ENCODE measurements at regions not wholly inside any gene's neighbourhood (a gene's known extent, or its start where the extent isn't known, plus 50 kb on each side); places are given as distances from the start of the nearest gene placed in this dataset.
"Not testable (repeated sequence)": the region's sequence is repeated elsewhere in the genome, so short reads cannot be mapped to it uniquely, and the experiment has no call there.

DNA sequence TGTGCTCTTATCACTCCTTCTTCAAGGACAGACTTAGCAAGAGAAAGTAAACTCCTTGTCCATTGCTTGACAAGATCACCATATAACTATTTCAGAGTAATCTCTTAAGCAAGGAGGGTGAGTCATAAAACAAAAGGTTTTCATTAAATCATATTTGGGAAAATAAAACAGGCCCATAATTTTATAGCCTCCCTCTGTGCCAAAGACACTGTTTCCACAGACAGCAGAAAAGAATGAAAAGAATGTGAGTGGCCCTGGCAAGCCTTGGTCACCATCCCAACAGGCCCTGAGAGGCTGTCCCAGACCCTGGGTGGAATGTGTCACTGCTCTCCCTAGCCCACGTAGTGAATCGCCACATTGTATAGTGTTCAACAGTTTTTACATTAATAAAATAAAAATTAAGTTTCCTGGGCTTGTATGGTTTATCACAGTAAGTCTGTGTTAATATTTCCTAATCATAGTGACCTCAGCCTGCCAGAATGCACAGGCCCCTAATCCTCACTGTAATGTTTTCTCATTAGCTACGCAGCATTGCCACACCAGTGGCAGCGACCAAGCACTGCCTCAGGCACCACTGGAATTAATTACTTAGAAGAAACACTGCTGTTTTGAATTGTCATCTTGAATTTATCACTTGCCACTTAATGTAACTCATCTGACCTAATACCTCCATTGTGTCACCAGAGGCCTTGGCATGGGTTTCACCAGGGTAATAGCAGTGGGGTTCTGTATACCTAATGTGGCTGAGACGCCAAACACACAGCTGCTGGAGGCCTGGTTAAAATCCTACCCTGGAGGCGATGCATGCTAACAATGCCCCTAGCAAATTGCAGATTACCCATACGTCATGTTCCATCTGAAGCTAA, 401.9 kb downstream of the LNPK start:
- DNase-seq (ENCODE audit: low spot score) = no peak
- TF ChIP-seq, protein P1, sequence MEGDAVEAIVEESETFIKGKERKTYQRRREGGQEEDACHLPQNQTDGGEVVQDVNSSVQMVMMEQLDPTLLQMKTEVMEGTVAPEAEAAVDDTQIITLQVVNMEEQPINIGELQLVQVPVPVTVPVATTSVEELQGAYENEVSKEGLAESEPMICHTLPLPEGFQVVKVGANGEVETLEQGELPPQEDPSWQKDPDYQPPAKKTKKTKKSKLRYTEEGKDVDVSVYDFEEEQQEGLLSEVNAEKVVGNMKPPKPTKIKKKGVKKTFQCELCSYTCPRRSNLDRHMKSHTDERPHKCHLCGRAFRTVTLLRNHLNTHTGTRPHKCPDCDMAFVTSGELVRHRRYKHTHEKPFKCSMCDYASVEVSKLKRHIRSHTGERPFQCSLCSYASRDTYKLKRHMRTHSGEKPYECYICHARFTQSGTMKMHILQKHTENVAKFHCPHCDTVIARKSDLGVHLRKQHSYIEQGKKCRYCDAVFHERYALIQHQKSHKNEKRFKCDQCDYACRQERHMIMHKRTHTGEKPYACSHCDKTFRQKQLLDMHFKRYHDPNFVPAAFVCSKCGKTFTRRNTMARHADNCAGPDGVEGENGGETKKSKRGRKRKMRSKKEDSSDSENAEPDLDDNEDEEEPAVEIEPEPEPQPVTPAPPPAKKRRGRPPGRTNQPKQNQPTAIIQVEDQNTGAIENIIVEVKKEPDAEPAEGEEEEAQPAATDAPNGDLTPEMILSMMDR (IDR thresholded peaks at IDR 0.05; ENCODE audit: extremely low read depth, missing control alignments) = no peak

DNA sequence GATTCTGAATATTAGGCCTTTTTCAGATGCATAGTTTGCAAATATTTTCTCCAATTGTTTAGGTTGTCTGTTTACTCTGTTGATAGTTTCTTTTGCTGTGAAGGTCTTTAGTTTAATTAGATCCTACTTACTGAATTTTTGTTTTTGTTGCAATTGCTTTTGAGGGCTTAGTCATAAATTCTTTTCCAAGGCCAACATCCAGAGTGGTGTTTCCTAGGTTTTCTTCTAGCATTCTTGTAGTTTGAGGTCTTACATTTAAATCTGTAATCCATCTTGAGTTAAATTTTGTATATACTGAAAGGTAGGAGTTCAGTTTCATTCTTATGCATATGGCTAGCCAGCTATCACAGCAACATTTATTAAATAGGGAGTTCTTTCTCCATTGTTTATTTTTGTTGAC, 404.8 kb downstream of the LNPK start:
- no peak for DNase-seq (ENCODE audit: low spot score)
- TF ChIP-seq, protein P1 (IDR thresholded peaks at IDR 0.05; ENCODE audit: extremely low read depth, missing control alignments) = no peak

DNA sequence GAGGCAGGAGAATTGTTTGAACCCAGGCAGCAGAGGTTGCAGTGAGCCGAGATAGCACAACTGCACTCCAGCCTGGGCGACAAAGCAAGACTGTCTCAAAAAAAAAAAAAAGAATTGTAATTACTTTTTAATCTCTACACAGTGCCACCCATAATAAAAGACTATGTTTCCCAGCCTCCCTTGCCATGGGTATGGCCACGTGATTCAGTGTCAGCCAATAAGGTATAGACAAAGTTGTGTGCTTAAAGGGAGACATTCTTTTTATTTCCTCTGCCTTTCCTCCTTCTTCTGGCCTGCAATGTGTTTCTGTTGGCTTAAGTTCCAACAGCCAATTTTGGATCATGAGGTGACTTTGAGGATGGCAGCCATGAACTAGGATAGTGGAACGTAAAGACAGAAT, 406.9 kb downstream of the LNPK start:
- DNase-seq (ENCODE audit: low spot score) = no peak
- TF ChIP-seq, protein P1 (IDR thresholded peaks at IDR 0.05; ENCODE audit: extremely low read depth, missing control alignments) = no peak

DNA sequence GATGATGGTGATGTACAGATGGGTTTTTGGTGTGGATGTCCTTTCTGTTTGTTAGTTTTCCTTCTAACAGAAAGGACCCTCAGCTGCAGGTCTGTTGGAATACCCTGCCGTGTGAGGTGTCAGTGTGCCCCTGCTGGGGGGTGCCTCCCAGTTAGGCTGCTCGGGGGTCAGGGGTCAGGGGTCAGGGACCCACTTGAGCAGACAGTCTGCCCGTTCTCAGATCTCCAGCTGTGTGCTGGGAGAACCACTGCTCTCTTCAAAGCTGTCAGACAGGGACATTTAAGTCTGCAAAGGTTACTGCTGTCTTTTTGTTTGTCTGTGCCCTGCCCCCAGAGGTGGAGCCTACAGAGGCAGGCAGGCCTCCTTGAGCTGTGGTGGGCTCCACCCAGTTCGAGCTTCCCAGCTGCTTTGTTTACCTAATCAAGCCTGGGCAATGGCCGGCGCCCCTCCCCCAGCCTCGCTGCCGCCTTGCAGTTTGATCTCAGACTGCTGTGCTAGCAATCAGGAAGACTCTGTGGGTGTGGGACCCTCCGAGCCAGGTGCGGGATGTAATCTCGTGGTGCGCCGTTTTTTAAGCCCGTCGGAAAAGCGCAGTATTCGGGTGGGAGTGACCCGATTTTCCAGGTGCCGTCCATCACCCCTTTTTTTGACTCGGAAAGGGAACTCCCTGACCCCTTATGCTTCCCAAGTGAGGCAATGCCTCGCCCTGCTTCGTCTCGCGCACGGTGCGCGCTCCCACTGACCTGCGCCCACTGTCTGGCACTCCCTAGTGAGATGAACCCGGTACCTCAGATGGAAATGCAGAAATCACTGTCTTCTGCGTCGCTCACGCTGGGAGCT, 408.2 kb downstream of the LNPK start:
- not testable (repeated sequence) for DNase-seq (ENCODE audit: low spot score)

DNA sequence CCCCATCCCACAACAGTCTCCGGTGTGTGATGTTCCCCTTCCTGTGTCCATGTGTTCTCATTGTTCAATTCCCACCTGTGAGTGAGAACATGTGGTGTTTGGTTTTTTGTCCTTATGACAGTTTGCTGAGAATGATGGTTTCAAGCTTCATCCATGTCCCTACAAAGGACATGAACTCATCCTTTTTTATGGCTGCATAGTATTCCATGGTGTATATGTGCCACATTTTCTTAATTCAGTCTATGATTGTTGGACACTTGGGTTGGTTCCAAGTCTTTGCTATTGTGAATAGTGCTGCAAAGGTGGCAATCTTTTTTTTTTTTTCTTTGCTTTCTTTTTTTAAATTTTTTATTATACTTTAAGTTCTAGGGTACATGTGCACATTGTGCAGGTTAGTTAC, 406.7 kb upstream of the ATP5MC3 start:
- DNase-seq (ENCODE audit: low spot score) = not testable (repeated sequence)

DNA sequence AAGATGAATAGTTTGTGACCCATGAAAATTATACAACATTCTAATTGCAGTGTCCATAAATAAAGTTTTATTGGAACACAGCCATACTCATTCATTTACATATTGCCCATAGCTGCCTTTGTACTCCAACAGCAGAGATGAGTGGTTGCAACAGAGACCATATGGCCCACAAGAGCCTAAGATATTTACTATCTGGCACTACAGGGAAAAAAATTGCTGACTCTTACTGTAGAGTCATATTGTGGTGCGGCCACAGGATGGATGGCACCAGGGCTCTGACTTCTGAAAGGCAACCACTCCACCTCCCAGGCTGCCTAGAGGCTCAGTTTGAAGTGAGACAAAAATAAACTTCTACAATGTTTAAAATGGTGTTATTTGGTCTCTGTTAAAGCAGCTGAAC, 404.0 kb upstream of the ATP5MC3 start:
- no peak for DNase-seq (ENCODE audit: low spot score)
- TF ChIP-seq, protein P1 (IDR thresholded peaks at IDR 0.05; ENCODE audit: extremely low read depth, missing control alignments) = no peak

DNA sequence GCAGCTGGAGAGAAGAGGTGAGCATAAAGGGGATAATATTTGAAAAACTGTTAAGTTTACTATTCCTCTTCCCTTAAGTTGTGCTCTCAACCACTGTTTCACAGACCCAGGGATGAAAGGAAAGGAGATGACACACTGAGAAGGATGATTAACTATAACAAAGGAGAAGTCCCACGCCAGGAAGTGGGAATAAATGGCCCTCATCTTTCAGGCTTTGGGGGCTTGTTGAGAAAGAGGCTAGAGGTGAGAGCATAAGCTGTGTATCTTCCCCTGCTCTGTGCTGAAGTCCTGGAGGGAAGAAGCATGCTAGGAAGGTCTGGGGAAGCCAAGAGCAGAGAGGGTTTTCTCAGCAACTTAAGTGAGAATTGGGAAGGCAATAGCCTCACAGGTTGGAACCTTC, 399.1 kb upstream of the ATP5MC3 start:
- TF ChIP-seq, protein P1 (IDR thresholded peaks at IDR 0.05; ENCODE audit: extremely low read depth, missing control alignments) = no peak
- DNase-seq (ENCODE audit: low spot score) = no peak

DNA sequence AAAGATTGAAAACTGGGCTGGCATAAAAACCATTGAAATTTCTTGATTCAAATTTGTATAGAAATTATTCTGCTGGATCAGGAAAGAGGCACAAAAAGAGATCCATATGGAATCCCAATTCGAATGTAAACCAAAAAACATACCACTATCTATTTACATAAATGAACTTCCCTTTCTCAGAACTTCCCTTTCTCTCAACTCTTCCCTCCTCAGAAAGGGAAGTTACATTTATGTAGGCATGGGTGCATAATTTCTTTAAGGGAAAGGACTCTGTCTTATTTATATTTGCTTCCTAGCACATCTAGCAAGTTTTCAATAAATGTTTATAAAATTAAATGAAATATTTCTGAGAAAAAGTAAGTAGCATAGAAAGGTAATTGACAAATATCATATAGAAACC, 398.1 kb upstream of the ATP5MC3 start:
- TF ChIP-seq, protein P1 (IDR thresholded peaks at IDR 0.05; ENCODE audit: extremely low read depth, missing control alignments) = no peak
- DNase-seq (ENCODE audit: low spot score) = no peak

Data from GM20000 (cell line).